ENCODE measurements at regions not wholly inside any gene's neighbourhood (a gene's known extent, or its start where the extent isn't known, plus 50 kb on each side); places are given as distances from the start of the nearest gene placed in this dataset.

- TF ChIP-seq, protein P1, sequence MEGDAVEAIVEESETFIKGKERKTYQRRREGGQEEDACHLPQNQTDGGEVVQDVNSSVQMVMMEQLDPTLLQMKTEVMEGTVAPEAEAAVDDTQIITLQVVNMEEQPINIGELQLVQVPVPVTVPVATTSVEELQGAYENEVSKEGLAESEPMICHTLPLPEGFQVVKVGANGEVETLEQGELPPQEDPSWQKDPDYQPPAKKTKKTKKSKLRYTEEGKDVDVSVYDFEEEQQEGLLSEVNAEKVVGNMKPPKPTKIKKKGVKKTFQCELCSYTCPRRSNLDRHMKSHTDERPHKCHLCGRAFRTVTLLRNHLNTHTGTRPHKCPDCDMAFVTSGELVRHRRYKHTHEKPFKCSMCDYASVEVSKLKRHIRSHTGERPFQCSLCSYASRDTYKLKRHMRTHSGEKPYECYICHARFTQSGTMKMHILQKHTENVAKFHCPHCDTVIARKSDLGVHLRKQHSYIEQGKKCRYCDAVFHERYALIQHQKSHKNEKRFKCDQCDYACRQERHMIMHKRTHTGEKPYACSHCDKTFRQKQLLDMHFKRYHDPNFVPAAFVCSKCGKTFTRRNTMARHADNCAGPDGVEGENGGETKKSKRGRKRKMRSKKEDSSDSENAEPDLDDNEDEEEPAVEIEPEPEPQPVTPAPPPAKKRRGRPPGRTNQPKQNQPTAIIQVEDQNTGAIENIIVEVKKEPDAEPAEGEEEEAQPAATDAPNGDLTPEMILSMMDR (IDR thresholded peaks at IDR 0.05; ENCODE audit: poor library complexity, severe bottlenecking): no peak
- no peak for TF ChIP-seq TAF1 (IDR thresholded peaks at IDR 0.05; ENCODE audit: low read depth)
- TF ChIP-seq EZH2 (IDR thresholded peaks at IDR 0.05; ENCODE audit: borderline replicate concordance, insufficient read depth, low read length, poor library complexity, severe bottlenecking): no peak
- TF ChIP-seq, protein P2, sequence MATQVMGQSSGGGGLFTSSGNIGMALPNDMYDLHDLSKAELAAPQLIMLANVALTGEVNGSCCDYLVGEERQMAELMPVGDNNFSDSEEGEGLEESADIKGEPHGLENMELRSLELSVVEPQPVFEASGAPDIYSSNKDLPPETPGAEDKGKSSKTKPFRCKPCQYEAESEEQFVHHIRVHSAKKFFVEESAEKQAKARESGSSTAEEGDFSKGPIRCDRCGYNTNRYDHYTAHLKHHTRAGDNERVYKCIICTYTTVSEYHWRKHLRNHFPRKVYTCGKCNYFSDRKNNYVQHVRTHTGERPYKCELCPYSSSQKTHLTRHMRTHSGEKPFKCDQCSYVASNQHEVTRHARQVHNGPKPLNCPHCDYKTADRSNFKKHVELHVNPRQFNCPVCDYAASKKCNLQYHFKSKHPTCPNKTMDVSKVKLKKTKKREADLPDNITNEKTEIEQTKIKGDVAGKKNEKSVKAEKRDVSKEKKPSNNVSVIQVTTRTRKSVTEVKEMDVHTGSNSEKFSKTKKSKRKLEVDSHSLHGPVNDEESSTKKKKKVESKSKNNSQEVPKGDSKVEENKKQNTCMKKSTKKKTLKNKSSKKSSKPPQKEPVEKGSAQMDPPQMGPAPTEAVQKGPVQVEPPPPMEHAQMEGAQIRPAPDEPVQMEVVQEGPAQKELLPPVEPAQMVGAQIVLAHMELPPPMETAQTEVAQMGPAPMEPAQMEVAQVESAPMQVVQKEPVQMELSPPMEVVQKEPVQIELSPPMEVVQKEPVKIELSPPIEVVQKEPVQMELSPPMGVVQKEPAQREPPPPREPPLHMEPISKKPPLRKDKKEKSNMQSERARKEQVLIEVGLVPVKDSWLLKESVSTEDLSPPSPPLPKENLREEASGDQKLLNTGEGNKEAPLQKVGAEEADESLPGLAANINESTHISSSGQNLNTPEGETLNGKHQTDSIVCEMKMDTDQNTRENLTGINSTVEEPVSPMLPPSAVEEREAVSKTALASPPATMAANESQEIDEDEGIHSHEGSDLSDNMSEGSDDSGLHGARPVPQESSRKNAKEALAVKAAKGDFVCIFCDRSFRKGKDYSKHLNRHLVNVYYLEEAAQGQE (IDR thresholded peaks at IDR 0.05; ENCODE audit: borderline replicate concordance): no peak
- TF ChIP-seq EP300 (conservative IDR thresholded peaks at IDR 0.05; ENCODE audit: poor library complexity, severe bottlenecking): no peak
- no peak for TF ChIP-seq MXI1 (conservative IDR thresholded peaks at IDR 0.05; ENCODE audit: poor library complexity, severe bottlenecking)
These were observed 603.6 kb downstream of the PLOD2 start for GRCh38 chr3:145557405-145557804.
